ENCODE measurements at regions not wholly inside any gene's neighbourhood (a gene's known extent, or its start where the extent isn't known, plus 50 kb on each side); places are given as distances from the start of the nearest gene placed in this dataset.

DNA sequence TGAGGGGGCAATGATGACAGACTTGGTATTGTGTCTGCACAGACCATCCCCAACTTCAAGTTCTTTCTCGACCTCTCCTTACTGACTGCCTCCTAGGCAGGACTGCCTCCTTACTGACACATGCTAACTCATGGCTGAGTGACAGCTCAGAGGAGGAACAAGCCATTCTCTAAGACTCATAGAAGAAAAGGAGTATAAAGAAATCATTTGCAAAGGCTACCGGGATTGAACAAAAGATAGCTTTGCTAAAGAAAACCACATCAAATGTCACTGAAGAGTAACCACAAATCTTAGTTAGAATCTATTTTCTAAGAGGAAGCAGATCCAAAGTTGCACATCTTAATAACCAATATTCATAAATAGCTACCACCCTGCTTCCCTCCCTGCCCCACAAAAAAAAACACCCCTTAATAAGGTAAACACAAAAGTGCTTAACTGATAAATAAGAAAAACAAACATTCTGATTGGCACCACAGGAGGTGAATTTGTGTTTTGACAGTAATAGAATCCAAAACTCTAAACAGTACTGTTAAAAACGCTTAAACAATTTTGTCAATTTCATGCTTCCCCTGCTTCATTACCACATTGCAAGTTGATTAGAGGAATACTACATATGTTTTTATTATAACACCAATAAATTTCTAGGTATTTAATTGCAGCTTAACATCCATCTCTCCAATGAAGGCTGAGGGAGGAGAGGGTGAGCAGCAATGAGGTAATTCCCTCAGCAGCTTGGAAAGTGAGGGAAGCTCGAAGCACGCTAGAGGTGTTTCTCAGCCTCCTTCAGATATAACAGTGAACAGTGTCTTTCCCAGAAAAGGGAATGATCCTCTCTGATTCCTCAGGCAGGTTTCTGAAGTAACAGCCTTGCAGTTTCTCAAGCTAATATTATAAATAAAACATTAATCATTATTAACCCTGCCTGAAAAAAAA lies 160.0 kb downstream of the HNRNPD start:
- in situ Hi-C loops (cut with MboI; ENCODE audit: low pct_ligation_motif_present in 1 of 4, low pct_unique_long_range_greater_than_20kb in 1 of 4, low sequenced_read_pairs in 3 of 4), result loop anchor here in 3 of 4 donors (25.0 kb wide), 1 partner anchor 801 kb away; no protein-coding TSS in a partner anchor
- intact Hi-C loops (cut with DNase I; ENCODE audit: low total_unique reads), result no loop called here
- Histone ChIP-seq H3K36me3 (no peaks in the 10 kb centered on the region), H3K4me3 (no peak overlapping the region), H3K9me3 (no peaks in the 10 kb centered on the region), H3K27me3 (no peaks in the 10 kb centered on the region), H3K27ac (no peak overlapping the region), H3K4me1 (no peaks in the 10 kb centered on the region)
- TF ChIP-seq POLR2AphosphoS5 (IDR thresholded peaks at IDR 0.05), result no peak
- no peak for TF ChIP-seq POLR2A (IDR thresholded peaks at IDR 0.05)
- no peak for TF ChIP-seq CTCF (IDR thresholded peaks at IDR 0.05)
- TF ChIP-seq EP300 (IDR thresholded peaks at IDR 0.05; ENCODE audit: low read depth), result no peak
- 48 to 54% methylated on average over 5 of the region's 5 CpGs for WGBS, 2 donors (ENCODE audit: low coverage in 1 of 2)
- DNase-seq, result no peak

DNA sequence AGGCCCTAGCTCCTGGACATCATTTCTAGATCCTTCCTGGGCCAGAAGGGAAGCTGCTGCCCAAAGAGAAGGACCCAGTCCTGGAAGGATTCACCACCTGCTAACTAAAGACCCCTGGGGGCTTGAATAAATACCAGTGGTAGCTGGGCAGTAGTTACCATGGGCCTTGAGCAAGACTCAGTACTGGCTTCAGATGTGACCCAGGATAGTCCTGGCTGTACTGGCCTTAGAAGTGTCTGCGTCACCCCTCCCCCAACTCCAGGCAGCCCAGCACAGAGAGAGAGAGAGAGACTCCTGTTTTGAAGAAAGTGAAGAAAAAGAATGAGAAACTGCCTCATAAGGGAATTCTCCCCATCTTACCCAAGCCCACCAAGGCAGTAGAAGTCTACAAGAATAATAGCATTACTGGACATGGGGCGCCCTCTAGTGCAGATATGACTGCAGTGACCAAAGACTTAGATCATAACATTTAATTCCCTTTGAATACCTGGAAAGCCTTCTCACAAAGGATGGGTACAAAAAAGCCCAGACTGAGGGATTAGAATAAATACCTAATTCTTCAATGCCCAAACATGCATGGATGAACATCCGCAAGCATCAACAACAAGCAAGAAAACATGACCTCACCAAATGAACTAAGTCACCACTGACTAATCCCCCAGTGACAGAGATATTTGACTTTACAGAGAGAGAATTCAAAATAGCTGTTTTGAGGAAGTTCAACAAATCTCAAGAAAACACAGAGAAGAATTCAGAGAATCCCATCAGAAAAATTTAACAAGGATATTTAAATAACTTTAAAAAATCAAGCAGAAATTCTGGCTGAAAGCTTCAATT lies 171.8 kb downstream of the HNRNPD start:
- H3K36me3 ChIP-seq, result no peaks in the 10 kb centered on the region
- no peaks in the 10 kb centered on the region for H3K4me1 ChIP-seq
- no peak overlapping the region for H3K4me3 ChIP-seq
- TF ChIP-seq CTCF (IDR thresholded peaks at IDR 0.05), result peak; percentile 44 to 63 (median 58)
- TF ChIP-seq POLR2A (IDR thresholded peaks at IDR 0.05), result no peak
- H3K27me3 ChIP-seq, result no peaks in the 10 kb centered on the region
- 52 to 62% methylated on average over 3 of the region's 3 CpGs for WGBS, 2 donors (ENCODE audit: low coverage in 1 of 2)
- no peak overlapping the region for H3K27ac ChIP-seq
- intact Hi-C loops (cut with DNase I; ENCODE audit: low total_unique reads), result no loop called here
- in situ Hi-C loops (cut with MboI; ENCODE audit: low pct_ligation_motif_present in 1 of 4, low pct_unique_long_range_greater_than_20kb in 1 of 4, low sequenced_read_pairs in 3 of 4), result loop anchor here (10.0 to 25.0 kb wide), 2 partner anchors 790 to 797 kb away; no protein-coding TSS in a partner anchor
- no peaks in the 10 kb centered on the region for H3K9me3 ChIP-seq
- DNase-seq, result peak; percentile 35

DNA sequence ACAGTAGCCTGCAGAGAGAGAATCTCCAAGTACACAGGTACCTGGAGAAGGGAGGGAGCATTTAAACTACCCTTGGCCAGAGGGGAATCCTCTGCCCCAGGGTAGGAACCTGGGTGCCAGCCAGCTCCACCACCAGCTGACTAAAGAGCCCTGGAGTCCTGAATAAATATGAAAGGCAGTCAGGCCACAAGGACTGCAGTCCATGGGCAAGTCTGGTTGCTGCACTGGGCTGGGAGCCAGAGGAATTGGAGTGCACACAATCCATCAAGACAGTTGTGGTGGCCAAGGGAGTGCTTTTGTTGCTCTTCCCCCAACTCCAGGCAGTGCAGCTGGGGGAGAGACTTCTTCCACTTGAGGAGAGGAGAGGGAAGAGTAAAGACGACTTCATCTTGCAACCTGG lies 172.5 kb downstream of the HNRNPD start:
- no peaks in the 10 kb centered on the region for H3K36me3 ChIP-seq
- 67% methylated on average over 1 of the region's 1 CpG for WGBS, 2 donors (ENCODE audit: low coverage in 1 of 2)
- no peak overlapping the region for H3K4me3 ChIP-seq
- H3K27ac ChIP-seq, result no peak overlapping the region
- no peak for DNase-seq
- intact Hi-C loops (cut with DNase I; ENCODE audit: low total_unique reads), result no loop called here
- no peaks in the 10 kb centered on the region for H3K27me3 ChIP-seq
- H3K9me3 ChIP-seq, result no peaks in the 10 kb centered on the region
- in situ Hi-C loops (cut with MboI; ENCODE audit: low pct_ligation_motif_present in 1 of 4, low pct_unique_long_range_greater_than_20kb in 1 of 4, low sequenced_read_pairs in 3 of 4), result loop anchor here (10.0 to 25.0 kb wide), 2 partner anchors 789 to 797 kb away; no protein-coding TSS in a partner anchor
- H3K4me1 ChIP-seq, result no peaks in the 10 kb centered on the region
- TF ChIP-seq EP300 (IDR thresholded peaks at IDR 0.05; ENCODE audit: low read depth), result no peak
- TF ChIP-seq CTCF (IDR thresholded peaks at IDR 0.05), result no peak
- no peak for TF ChIP-seq POLR2AphosphoS5 (IDR thresholded peaks at IDR 0.05)
- TF ChIP-seq POLR2A (IDR thresholded peaks at IDR 0.05), result no peak

- intact Hi-C loops (cut with DNase I; ENCODE audit: low total_unique reads) (no loop called here), in situ Hi-C loops (cut with MboI; ENCODE audit: low pct_ligation_motif_present in 1 of 4, low pct_unique_long_range_greater_than_20kb in 1 of 4, low sequenced_read_pairs in 3 of 4) (loop anchor here (10.0 to 25.0 kb wide), 2 partner anchors 788 to 795 kb away; no protein-coding TSS in a partner anchor)
- no peaks in the 10 kb centered on the region for H3K36me3 ChIP-seq
- no peaks in the 10 kb centered on the region for H3K27me3 ChIP-seq
- no peak for TF ChIP-seq CTCF (IDR thresholded peaks at IDR 0.05)
- no peak for TF ChIP-seq EP300 (IDR thresholded peaks at IDR 0.05; ENCODE audit: low read depth)
- no peak for TF ChIP-seq POLR2AphosphoS5 (IDR thresholded peaks at IDR 0.05)
- TF ChIP-seq POLR2A (IDR thresholded peaks at IDR 0.05), result no peak
- no peak overlapping the region for H3K4me3 ChIP-seq
- H3K9me3 ChIP-seq, result no peaks in the 10 kb centered on the region
- no peaks in the 10 kb centered on the region for H3K4me1 ChIP-seq
- no peak overlapping the region for H3K27ac ChIP-seq
- WGBS, 2 donors (ENCODE audit: low coverage in 1 of 2), result 76 to 86% methylated on average over 1 of the region's 1 CpG
- DNase-seq, result no peak
These were observed 173.7 kb downstream of the HNRNPD start for GRCh38 chr4:82200046-82200445.

All from transverse colon (tissue), 4 donors.